ENCODE measurements at regions not wholly inside any gene's neighbourhood (a gene's known extent, or its start where the extent isn't known, plus 50 kb on each side); places are given as distances from the start of the nearest gene placed in this dataset.

- H3K4me1 ChIP-seq (ENCODE audit: control insufficient read depth in 1 of 2, extremely low read depth in 1 of 2, insufficient read depth in 2 of 2, low read length in 2 of 2), result peaks cover 0 to 13% of the 10 kb centered on the region in 2 experiments
- ATAC-seq (replicated peaks in 1 of 4), result no peak
- no peaks in the 10 kb centered on the region for H3K36me3 ChIP-seq (ENCODE audit: control insufficient read depth in 2 of 2, extremely low read depth in 1 of 2, insufficient read depth in 1 of 2, low read length in 1 of 2)
- peaks cover 11 to 21% (median 11%) of the 10 kb centered on the region in 3 donors for H3K4me1 Mint-ChIP-seq
- peaks cover 0 to 27% of the 10 kb centered on the region in 2 experiments for H3K27me3 ChIP-seq (replicated peaks in 1 of 2; ENCODE audit: control insufficient read depth in 2 of 2, extremely low read depth in 1 of 2, insufficient read depth in 2 of 2, low read length in 1 of 2)
- ChIA-PET POLR2A (no interaction called here), CTCF (no interaction called here)
- DNase-seq, result no peak
- no peaks in the 10 kb centered on the region for H3K9me3 ChIP-seq
- H3K4me3 Mint-ChIP-seq, result no peak overlapping the region
- H3K9me3 Mint-ChIP-seq, result no peaks in the 10 kb centered on the region
- H3K27me3 Mint-ChIP-seq, result peaks cover 0 to 2% of the 10 kb centered on the region in 2 donors
- no peak overlapping the region for H3K4me3 ChIP-seq (ENCODE audit: control insufficient read depth in 1 of 2, extremely low read depth in 1 of 2, low read length in 1 of 2)
- WGBS (ENCODE audit: insufficient coverage), result 30% methylated on average over 1 of the region's 6 CpGs
- H3K27ac Mint-ChIP-seq, result no peak overlapping the region
- H3K27ac ChIP-seq (ENCODE audit: low read length), result no peak overlapping the region
- H3K36me3 Mint-ChIP-seq, result no peaks in the 10 kb centered on the region
Observed at GRCh38 chr2:239555571-239555905, 154.7 kb upstream of the HDAC4 start.

GRCh38 chr2:239554766-239555570, 154.1 kb upstream of the HDAC4 start:
- Mint-ChIP-seq H3K4me3 (no peak overlapping the region), H3K27me3 (peaks cover 0 to 2% of the 10 kb centered on the region in 2 donors), H3K9me3 (no peaks in the 10 kb centered on the region), H3K27ac (no peak overlapping the region), H3K36me3 (no peaks in the 10 kb centered on the region), H3K4me1 (peaks cover 11 to 21% (median 11%) of the 10 kb centered on the region in 3 donors)
- DNase-seq, result no peak
- Histone ChIP-seq H3K27me3 (replicated peaks in 1 of 2; ENCODE audit: control insufficient read depth in 2 of 2, extremely low read depth in 1 of 2, insufficient read depth in 2 of 2, low read length in 1 of 2) (peaks cover 0 to 28% of the 10 kb centered on the region in 2 experiments), H3K4me1 (ENCODE audit: control insufficient read depth in 1 of 2, extremely low read depth in 1 of 2, insufficient read depth in 2 of 2, low read length in 2 of 2) (peaks cover 0 to 13% of the 10 kb centered on the region in 2 experiments), H3K36me3 (ENCODE audit: control insufficient read depth in 2 of 2, extremely low read depth in 1 of 2, insufficient read depth in 1 of 2, low read length in 1 of 2) (no peaks in the 10 kb centered on the region), H3K9me3 (no peaks in the 10 kb centered on the region), H3K4me3 (ENCODE audit: control insufficient read depth in 1 of 2, extremely low read depth in 1 of 2, low read length in 1 of 2) (no peak overlapping the region), H3K27ac (ENCODE audit: low read length) (no peak overlapping the region)
- ATAC-seq (replicated peaks in 1 of 4), result no peak
- POLR2A ChIA-PET, result no interaction called here
- CTCF ChIA-PET, result no interaction called here
- WGBS (ENCODE audit: insufficient coverage), result 57% methylated on average over 2 of the region's 8 CpGs

DNA sequence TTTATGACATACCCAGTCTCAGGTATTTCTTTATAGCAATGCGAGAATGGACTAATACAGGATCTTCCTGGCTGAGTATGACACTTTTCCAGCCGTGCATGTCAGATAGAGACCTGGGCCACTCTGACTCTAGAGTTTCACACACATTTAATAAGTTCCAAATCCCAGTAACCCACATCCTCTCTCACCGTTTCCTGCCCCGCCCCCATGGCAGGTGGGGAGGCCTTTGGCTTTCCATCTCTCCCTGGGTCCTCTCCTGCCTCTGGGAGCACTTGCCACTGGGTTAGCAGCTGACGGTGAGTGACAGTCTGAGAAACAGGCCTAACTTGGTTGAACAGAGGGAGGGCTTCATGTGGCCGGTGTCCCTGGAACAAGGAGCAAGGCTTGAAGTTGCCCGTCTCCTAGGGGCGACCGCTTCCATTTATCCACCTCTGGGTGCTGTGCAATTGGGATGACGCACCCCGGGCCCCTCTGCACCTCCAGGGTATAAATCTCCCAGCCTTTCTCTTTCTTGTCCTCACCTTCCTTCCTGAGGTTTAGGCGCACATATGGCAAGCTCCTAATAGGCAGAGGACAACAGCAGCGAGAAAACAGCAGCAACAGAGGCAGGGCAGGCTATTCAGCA, 152.7 kb upstream of the HDAC4 start:
- DNase-seq (no peak), ATAC-seq (replicated peaks in 1 of 4) (no peak)
- H3K9me3 ChIP-seq, result no peaks in the 10 kb centered on the region
- H3K36me3 ChIP-seq (ENCODE audit: control insufficient read depth in 2 of 2, extremely low read depth in 1 of 2, insufficient read depth in 1 of 2, low read length in 1 of 2), result no peaks in the 10 kb centered on the region
- no peak overlapping the region for H3K27ac ChIP-seq (ENCODE audit: low read length)
- POLR2A ChIA-PET, result no interaction called here
- 61% methylated on average over 10 of the region's 13 CpGs for WGBS (ENCODE audit: insufficient coverage)
- Mint-ChIP-seq H3K9me3 (no peaks in the 10 kb centered on the region), H3K4me1 (peaks cover 21 to 30% (median 22%) of the 10 kb centered on the region in 3 donors), H3K27ac (no peak overlapping the region), H3K27me3 (peaks cover 2 to 4% of the 10 kb centered on the region in 2 donors), H3K36me3 (no peaks in the 10 kb centered on the region), H3K4me3 (peak overlapping the region in 1 of 3 donors; percentile 8)
- H3K4me3 ChIP-seq (ENCODE audit: control insufficient read depth in 1 of 2, extremely low read depth in 1 of 2, low read length in 1 of 2), result no peak overlapping the region
- CTCF ChIA-PET, result no interaction called here
- peaks cover 0 to 22% of the 10 kb centered on the region in 2 experiments for H3K27me3 ChIP-seq (replicated peaks in 1 of 2; ENCODE audit: control insufficient read depth in 2 of 2, extremely low read depth in 1 of 2, insufficient read depth in 2 of 2, low read length in 1 of 2)
- peaks cover 0 to 24% of the 10 kb centered on the region in 2 experiments for H3K4me1 ChIP-seq (ENCODE audit: control insufficient read depth in 1 of 2, extremely low read depth in 1 of 2, insufficient read depth in 2 of 2, low read length in 2 of 2)

DNA sequence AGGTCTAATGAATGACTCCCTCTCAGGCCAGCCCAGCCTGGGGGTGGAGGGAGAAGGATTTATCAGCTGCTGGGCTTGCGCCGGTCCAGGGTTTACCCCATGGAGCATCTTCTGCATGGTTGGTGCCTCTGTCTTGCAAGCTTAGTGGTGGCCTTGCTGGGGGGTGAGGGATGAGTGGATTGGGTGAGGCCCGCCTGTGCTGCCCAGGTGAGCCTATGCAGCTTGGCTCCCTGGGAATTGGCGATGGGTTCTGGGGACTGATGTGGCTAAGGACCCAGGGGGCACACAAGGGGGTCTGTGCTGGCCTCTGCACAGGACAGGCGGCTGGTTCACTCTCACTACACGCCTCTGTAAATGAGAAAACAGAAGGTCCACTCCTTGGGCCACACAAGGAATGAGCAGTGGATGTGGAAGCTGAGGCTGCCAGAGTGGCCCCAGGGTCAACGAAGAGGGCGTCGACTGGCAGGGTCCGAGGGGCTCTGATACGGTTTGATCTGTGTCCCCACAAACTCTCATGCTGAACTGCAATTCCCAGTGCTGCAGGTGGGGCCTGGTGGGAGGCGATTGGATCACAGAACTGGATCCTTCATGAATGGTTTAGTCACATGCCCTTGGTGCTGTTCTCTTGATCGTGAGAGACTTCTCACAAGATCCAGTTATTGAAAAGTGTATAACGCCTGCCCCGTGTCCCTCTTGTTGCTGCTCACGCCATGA, 151.6 kb upstream of the HDAC4 start:
- ATAC-seq (replicated peaks in 1 of 4) (no peak), DNase-seq (no peak)
- 90% methylated on average over 16 of the region's 16 CpGs for WGBS (ENCODE audit: insufficient coverage)
- no peak overlapping the region for H3K4me3 ChIP-seq (ENCODE audit: control insufficient read depth in 1 of 2, extremely low read depth in 1 of 2, low read length in 1 of 2)
- H3K27ac ChIP-seq (ENCODE audit: low read length), result no peak overlapping the region
- H3K27me3 ChIP-seq (replicated peaks in 1 of 2; ENCODE audit: control insufficient read depth in 2 of 2, extremely low read depth in 1 of 2, insufficient read depth in 2 of 2, low read length in 1 of 2), result peaks cover 0 to 22% of the 10 kb centered on the region in 2 experiments
- no peaks in the 10 kb centered on the region for H3K36me3 ChIP-seq (ENCODE audit: control insufficient read depth in 2 of 2, extremely low read depth in 1 of 2, insufficient read depth in 1 of 2, low read length in 1 of 2)
- H3K4me1 ChIP-seq (ENCODE audit: control insufficient read depth in 1 of 2, extremely low read depth in 1 of 2, insufficient read depth in 2 of 2, low read length in 2 of 2), result peaks cover 0 to 30% of the 10 kb centered on the region in 2 experiments
- H3K27ac Mint-ChIP-seq, result no peak overlapping the region
- no peak overlapping the region for H3K4me3 Mint-ChIP-seq
- H3K9me3 ChIP-seq, result no peaks in the 10 kb centered on the region
- H3K4me1 Mint-ChIP-seq, result peaks cover 28 to 33% (median 30%) of the 10 kb centered on the region in 3 donors
- no peaks in the 10 kb centered on the region for H3K36me3 Mint-ChIP-seq
- POLR2A ChIA-PET, result no interaction called here
- CTCF ChIA-PET, result no interaction called here
- H3K27me3 Mint-ChIP-seq, result peaks cover 2 to 4% of the 10 kb centered on the region in 2 donors
- H3K9me3 Mint-ChIP-seq, result no peaks in the 10 kb centered on the region

DNA sequence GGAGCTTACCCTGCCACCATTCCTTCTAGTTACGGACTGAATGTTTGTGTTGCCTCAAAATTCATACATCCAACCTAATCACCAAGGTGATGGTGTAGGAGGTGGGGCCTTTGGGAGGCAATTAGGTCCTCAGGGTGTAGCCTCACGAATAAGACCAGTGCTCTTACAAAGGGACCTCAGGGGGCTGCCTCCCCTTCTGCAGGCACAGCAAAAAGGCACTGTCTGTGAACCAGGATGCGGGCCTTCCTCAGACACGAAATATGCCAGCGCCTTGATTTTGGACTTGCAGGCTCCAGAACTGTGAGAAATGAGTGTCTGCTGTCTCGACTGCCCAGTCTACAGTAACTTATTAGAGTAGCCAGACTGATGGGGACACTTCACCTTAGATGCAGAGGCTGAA, 150.4 kb upstream of the HDAC4 start:
- Mint-ChIP-seq H3K4me3 (no peak overlapping the region), H3K9me3 (no peaks in the 10 kb centered on the region), H3K27me3 (peaks cover 2 to 4% of the 10 kb centered on the region in 2 donors), H3K36me3 (no peaks in the 10 kb centered on the region), H3K4me1 (peaks cover 29 to 34% (median 30%) of the 10 kb centered on the region in 3 donors), H3K27ac (no peak overlapping the region)
- H3K27me3 ChIP-seq (replicated peaks in 1 of 2; ENCODE audit: control insufficient read depth in 2 of 2, extremely low read depth in 1 of 2, insufficient read depth in 2 of 2, low read length in 1 of 2), result peaks cover 0 to 26% of the 10 kb centered on the region in 2 experiments
- H3K4me1 ChIP-seq (ENCODE audit: control insufficient read depth in 1 of 2, extremely low read depth in 1 of 2, insufficient read depth in 2 of 2, low read length in 2 of 2), result peaks cover 0 to 30% of the 10 kb centered on the region in 2 experiments
- no peak for DNase-seq
- H3K27ac ChIP-seq (ENCODE audit: low read length), result no peak overlapping the region
- no peak for ATAC-seq (replicated peaks in 1 of 4)
- ChIA-PET CTCF (no interaction called here), POLR2A (no interaction called here)
- no peak overlapping the region for H3K4me3 ChIP-seq (ENCODE audit: control insufficient read depth in 1 of 2, extremely low read depth in 1 of 2, low read length in 1 of 2)
- WGBS (ENCODE audit: insufficient coverage), result 93% methylated on average over 4 of the region's 6 CpGs
- H3K36me3 ChIP-seq (ENCODE audit: control insufficient read depth in 2 of 2, extremely low read depth in 1 of 2, insufficient read depth in 1 of 2, low read length in 1 of 2), result no peaks in the 10 kb centered on the region
- H3K9me3 ChIP-seq, result no peaks in the 10 kb centered on the region

DNA sequence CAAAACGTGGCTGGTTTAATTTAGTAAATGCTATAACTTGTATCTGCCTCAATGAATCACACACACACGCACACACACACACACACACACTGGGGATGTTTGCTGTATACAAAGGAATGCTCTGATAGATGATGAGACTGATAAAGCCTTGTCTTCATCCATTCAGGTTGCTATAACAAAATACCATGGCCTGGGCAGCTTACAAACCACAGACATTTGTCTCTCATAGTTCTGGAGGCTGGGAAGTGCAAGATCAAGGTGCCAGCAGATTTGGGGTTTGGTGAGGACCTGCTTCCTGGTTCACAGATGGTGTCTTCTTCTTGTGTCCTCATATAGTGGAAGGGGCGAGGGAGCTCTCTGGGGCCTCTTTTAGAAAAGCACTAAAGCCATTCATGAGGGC, 149.5 kb upstream of the HDAC4 start:
- Histone ChIP-seq H3K4me3 (ENCODE audit: control insufficient read depth in 1 of 2, extremely low read depth in 1 of 2, low read length in 1 of 2) (no peak overlapping the region), H3K27ac (ENCODE audit: low read length) (no peak overlapping the region), H3K36me3 (ENCODE audit: control insufficient read depth in 2 of 2, extremely low read depth in 1 of 2, insufficient read depth in 1 of 2, low read length in 1 of 2) (no peaks in the 10 kb centered on the region), H3K4me1 (ENCODE audit: control insufficient read depth in 1 of 2, extremely low read depth in 1 of 2, insufficient read depth in 2 of 2, low read length in 2 of 2) (peaks cover 0 to 35% of the 10 kb centered on the region in 2 experiments), H3K27me3 (replicated peaks in 1 of 2; ENCODE audit: control insufficient read depth in 2 of 2, extremely low read depth in 1 of 2, insufficient read depth in 2 of 2, low read length in 1 of 2) (peaks cover 0 to 29% of the 10 kb centered on the region in 2 experiments), H3K9me3 (no peaks in the 10 kb centered on the region)
- CTCF ChIA-PET, result no interaction called here
- DNase-seq, result no peak
- H3K27me3 Mint-ChIP-seq, result peaks cover 2 to 4% of the 10 kb centered on the region in 2 donors
- peaks cover 34 to 38% (median 37%) of the 10 kb centered on the region in 3 donors for H3K4me1 Mint-ChIP-seq
- no peaks in the 10 kb centered on the region for H3K9me3 Mint-ChIP-seq
- POLR2A ChIA-PET, result no interaction called here
- no CpG with 5 or more reads among the region's 3 CpGs for WGBS (ENCODE audit: insufficient coverage)
- no peak overlapping the region for H3K27ac Mint-ChIP-seq
- H3K4me3 Mint-ChIP-seq, result no peak overlapping the region
- ATAC-seq (replicated peaks in 1 of 4), result no peak
- H3K36me3 Mint-ChIP-seq, result no peaks in the 10 kb centered on the region
